Limb (tissue), 2 donors: ENCODE measurements at regions not wholly inside any gene's neighbourhood (a gene's known extent, or its start where the extent isn't known, plus 50 kb on each side); places are given as distances from the start of the nearest gene placed in this dataset.

Source experiments
- DNase-seq, 2 donors: peaks; one replicate each; pipeline ENCODE4 v3.0.0-alpha.2; 2016; ENCODE audit errors: extremely low spot score in 2 of 2

DNA sequence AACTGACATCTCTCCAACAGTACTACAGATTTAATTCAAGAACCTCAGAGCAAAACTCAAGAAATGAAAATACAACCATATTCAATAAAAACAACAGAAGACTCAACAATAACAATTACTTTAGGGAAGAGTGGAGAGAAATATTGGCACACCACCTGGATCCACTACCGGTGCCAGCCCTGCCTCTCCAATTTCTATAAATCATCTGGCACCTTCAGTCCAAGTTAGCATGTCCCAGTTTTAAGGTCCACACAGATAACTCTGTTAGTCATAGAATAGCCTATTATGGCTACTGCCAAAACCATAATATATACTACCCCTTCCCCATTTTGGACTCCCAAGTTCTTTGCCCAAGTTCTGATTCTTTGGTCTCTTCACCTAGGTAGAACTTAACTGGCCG, 69.9 kb upstream of the PSMA6 start:
- DNase-seq: no peak

GRCh38 chr14:35222872-35223466, 69.2 kb upstream of the PSMA6 start:
- DNase-seq: no peak

GRCh38 chr14:35223927-35224326, 68.3 kb upstream of the PSMA6 start:
- DNase-seq: no peak

DNA sequence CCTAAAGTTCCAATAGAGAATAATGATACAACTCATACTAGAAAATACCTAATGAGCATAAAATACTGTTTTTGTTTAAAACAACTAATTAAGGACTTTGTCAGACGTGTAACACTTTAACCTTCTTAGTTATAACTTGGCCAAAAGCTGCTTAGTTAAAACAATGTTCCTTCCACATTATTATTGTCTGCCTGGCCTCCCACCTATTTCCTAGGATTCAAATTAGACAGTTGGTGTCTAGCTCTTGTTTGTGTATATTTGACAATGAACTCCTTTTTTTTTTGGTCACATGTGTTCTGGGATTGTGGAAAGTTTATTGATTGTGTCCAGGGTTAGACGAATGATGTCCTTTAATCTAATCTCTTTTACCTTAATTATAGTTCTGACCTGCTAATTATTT, 67.6 kb upstream of the PSMA6 start:
- no peak for DNase-seq

DNA sequence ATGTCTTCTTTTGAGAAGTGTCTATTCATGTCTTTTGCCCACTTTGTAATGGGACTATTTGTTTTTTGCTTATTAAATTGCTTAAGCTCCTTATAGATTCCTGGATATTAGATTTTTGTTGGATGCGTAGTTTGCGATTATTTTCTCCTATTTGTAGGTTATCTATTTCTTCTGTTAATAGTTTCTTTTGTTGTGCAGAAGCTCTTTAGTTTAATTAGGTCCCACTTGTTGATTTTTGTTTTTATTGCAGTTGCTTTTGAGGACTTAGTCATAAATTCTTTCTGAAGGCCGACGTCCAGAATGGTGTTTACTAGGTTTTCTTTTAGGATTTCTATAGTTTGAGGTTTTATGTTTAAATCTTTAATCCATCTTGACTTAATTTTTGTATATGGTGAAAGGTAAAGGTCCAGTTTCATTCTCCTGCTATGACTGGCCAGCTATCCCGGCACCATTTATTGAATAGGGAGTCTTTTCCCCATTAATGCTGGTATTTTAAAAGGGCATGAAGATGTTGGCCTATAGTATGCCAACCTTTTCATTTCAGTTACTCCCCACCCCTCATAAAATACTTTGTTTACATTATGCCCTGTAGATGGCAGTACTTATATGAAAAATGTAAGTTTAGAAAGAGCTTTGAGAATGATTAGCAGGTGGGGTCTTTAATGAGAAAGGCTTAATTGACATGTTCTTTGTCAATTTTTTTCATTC, 62.9 kb upstream of the PSMA6 start:
- DNase-seq: no peak

GRCh38 chr14:35229792-35230089, 62.4 kb upstream of the PSMA6 start:
- no peak for DNase-seq

DNA sequence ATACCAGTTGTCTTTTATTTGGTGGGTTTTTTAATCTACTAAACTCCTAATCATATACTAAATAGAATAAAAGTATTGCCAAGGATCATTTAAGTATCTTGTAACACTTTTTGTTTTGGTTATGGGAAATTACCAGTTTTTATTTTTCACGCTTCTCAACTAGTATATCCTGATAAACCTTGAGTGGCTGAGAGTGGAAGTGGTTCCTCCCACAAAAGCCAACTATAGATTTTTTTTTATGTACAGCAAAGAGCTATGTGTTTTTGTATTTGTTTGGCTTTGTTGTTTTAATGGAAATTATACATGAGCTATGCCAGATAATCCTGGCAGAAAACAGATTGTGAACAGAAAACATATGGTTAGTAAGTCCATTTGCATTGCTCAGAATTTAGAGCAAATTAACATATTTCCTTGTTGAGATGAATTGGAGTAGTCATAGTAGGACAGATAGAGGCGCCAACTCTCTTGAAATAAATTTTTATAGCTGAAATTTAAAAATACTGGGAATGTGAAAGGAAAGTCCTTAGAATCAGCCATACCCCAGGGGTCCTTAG, 60.9 kb upstream of the PSMA6 start:
- DNase-seq: peak in 1 of 2 donors; percentile 8

DNA sequence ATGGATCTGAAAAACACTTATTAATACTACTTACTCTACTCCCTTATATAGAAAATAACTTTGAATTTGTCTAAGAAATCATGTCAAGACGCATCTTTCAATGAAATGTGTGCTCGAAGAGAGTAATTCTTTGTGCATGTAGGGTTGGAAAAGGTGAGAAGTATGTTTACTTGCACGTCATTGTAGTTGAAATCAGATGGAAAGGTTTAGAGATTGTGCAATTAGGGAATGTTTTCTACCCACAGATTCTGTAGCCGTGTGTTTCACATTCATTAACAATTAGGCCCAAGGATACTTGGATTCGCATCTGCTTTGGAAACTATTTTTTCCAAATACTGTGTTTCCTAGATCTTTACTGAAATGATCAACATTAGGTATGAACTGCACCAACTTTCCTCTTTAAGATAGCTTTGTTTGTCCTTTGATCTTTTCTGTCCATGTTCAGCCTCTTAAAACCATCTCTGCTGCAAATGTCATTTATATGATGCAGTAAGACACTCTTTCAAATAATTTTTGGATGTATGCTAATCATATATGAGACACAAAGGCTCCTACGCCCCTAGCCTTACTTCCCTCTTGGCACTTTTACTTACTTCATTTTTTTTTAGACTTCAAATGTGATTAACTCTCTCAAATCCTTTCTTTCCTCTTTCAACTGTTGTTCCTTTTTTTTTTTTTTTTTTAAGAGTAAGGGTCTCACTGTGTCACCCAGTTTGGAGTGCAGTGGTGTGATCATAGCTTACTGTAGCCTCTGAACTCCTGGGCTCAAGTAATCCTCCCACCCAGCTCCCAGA, 58.0 kb upstream of the PSMA6 start:
- DNase-seq: no peak

DNA sequence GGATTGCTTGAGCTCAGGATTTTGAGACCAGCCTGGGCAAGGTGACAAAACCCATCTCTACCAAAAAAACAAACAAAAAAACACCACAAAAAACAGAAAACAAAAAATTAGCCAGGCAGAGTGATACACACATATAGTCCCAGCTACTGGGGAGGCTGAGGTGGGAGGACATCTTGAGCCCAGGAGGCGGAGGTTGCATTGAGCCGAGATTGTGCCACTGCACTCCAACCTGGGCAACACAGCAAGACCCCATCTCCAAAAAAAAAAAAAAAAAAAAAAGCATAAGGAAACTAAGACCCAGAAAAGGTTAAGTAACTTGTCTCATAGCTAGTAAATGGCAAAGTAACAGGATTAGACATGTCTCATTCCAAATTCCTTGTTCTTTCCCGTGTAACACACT, 56.3 kb upstream of the PSMA6 start:
- DNase-seq: no peak

DNA sequence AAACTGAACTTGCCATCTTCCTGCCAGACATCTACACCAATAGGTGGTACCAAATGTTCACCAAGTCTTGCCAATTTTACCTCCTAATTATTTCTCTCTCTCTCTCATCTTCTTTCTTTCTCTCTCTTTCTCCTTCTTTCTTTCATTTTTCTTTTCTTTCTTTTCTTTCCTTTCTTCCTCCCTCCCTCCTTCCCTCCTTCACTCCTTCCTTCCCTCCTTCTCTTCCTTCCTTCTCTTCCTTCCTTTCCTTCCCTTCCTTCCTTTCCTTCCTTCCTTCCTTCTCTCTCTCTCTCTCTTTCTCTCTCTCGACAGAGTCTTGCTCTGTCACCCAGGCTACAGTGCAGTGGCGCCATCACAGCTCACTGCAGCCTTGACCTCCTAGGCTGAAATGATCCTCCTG, 55.4 kb upstream of the PSMA6 start:
- DNase-seq: no peak

GRCh38 chr14:35240231-35240630, 52.0 kb upstream of the PSMA6 start:
- no peak for DNase-seq
